ENCODE measurements at regions not wholly inside any gene's neighbourhood (a gene's known extent, or its start where the extent isn't known, plus 50 kb on each side); places are given as distances from the start of the nearest gene placed in this dataset.
"Not testable (repeated sequence)": the region's sequence is repeated elsewhere in the genome, so short reads cannot be mapped to it uniquely, and the experiment has no call there.

DNA sequence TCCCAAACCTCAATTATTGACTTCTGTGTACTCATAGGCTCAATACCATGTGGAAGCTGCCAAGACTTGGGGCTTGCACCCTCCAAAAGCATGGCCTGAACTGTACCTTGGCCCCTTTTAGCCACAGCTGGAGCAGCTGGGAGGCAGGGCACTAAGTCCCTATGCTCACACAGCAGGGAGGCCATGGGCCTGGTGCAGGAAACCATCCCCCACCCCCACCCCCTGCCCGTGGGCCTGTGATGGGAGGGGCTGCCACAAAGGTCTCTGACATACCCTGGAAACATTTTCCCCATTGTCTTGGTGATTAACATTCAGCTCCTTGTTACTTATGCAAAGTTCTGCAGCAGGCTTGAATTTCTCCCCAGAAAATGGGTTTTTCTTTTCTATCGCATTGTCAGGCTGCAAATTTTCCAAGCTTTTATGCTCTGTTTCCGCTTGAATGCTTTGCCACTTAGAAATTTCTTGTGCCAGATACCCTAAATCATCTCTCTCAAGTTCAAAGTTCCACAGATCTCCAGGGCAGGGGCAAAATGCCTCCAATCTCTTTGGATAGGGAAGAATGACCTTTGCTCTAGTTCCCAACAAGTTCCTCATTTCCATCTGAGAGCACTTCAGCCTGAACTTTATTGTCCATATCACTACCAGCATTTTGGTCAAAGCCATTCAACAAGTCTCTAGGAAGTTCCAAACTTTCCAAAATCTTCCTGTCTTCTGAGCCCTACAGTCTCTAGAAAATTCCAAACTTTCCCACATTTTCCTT, 141.8 kb downstream of the AHR start:
- not testable (repeated sequence) for DNase-seq

DNA sequence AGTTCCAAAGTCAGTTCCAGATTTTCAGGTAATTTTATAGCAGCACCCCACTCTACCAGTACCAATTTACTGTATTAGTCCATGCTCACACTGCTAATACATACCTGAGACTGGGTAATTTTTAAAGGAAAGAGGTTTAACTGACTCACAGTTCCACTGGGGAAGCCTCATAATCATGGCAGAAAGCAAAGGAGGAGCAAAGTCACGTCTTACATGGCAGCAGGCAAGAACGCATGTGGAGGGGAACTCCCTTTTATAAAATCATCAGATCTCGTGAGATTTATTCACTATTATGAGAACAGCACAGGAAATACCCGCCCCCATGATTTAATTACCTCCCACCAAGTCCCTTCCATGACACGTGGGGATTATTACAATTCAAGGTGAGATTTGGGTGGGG, 142.4 kb downstream of the AHR start:
- no peak for DNase-seq

DNA sequence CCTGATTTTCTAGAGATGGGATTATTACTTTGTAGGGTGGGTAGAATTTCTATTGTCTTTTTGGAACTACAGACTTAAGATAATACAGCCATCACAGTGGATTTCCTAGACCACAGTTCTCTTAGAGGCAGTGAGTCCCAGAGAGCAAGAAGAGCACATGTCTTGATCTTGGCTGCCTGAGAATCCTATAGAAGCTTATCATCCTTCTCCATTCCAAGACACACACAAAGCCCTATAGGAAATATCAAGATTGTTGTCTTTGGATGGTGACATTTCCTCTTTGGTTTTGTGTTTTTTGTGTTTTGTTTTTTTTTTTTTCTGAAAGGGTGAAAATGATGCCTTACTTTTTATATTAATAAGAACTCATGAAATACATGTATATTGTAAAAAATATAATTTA, 143.1 kb downstream of the AHR start:
- DNase-seq, result no peak

DNA sequence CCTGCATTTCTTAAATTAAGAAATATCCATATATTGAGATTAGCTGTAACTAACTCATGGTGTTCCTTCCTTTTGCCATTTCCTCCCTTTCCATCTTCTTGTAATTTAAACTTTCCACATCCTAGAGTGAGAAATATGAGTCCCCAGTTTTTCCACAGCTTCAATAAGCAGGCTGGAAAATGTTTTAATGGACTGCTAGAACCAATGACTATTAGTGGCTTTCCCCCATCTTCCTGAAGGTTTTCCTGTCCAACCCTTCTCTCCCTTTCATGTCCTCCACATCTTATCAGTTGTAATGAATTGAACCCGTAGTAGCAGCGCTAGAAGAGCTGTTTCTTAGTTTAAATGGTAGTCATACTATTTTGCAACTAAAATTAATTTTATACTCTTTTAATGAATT, 145.7 kb downstream of the AHR start:
- no peak for DNase-seq

DNA sequence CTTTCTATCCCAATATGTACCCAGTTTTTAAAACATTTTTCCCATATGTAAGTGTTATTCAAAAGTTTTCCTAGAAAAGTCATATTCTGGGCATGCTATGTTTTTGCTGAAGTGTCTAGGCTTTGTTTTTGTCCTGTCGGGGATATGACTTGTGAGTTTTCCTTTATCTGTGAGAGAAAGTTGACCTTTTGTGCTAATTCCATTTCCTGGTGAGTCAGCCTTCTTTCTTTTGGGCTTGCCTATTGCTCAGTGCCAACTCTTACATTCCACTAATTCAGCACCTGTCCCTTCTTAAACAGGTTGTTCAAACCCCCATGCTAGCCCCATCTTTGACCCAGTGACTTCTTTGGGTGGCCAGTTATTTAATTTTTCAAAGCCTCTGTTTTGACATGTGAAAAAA, 146.2 kb downstream of the AHR start:
- no peak for DNase-seq

DNA sequence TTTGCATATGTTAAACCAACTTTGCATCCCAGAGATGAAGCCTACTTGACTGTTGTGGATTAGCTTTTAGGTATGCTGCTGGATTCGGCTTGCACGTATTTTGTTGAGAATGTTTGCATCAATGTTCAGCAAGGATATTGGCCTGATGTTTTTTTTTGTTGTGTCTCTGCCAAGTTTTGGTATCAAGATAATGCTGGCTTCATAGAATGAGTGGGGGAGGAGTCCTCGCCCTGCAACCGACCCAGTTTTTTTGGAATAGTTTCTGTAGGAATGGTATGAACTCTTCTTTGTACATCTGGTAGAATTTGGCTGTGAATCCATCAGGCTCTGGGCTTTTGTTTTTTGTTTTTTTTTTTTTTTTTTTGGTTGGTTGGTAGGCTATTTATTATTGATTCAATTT, 147.9 kb downstream of the AHR start:
- DNase-seq, result no peak

DNA sequence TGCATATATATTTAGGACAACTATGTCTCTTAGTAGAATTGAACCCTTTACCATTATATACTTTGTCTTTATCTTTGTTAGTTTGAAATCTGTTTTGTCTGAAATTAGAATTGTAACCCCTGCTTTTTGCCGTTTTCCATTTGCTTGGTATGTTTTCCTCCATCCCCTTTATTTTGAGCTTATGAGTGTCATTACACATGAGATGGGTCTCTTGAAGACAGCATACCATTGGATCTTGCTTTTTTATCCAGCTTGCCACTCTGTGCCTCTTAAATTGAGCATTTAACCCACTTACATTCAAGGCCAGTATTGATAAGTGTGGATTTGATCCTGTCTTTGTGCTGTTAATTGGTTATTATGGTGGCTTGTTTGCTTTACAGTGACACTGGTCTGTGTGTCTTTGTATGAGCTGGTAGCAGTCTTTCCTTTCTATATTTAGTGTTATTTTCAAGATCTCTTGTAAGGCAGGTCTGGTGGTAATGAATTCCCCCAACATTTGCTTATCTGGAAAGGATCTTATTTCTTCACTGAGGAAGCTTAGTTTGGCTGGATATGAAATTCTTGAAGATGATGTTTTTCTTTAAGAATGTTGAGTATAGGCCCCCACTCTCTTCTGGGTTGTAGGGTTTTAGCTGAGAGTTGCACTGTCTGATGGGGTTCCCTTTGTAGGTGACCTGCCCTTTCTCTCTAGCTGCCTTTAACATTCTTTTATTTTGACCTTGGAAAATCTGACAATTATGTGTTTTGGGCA, 149.5 kb downstream of the AHR start:
- DNase-seq, result no peak

DNA sequence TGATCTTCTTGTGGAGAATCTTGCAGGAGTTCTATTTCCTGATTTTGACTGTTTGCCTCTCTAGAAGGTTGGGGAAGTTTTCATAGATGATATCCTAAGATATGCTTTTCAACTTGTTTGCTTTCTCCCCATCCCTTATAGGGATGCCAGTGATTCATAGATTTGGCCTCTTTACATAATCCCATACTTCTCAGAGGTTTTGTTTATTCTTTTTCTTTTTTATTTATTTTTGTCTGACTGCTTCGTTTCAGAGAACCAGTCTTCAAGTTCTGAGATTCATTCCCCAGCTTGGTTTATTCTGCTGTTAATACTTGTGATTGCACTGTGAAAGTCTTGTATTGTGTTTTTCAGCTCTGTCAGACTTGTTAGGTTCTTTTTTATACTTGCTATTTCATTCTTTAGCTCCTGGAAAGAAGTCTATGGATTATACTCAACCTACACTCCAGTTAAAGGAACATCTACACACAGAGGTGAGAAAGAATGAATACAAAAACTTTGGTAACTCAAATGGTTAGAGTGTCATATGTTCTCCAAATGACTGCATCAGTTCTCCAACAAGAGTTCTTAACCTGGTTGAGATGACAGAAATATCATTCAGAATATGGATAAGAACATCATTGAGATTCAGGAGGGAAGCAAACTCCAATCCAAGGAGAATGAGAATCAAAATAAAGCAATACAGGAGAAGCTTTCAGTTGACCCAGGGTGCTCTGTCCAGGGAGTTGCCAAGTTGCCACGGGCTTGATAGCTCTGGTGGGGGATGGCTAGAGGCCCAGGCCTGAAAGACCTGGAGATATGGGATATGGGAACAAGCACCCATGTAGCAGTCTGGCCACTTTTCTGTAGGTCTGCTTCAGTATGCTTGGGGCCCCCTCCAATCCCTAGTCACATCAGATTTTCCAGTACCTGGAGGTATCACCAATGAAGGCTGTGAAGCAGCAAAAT, 150.3 kb downstream of the AHR start:
- no peak for DNase-seq

DNA sequence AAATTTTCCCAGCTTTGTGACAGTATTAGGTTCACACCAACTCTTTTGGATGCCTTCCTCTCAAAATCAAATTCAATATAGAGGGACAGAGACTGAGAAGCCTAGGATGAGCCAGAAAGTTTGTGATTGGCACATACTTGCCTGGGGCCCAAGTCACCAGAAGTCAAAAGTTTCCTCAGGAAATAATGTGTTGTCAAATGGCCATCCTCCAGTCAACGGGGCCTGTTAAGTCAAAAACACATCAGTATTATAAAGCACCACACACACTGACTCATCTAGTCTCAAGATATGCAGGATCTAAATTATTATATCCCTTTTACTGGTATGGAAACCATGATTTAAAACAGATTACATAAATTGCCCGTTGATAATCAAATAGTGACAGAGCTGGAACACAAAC, 158.1 kb downstream of the AHR start:
- DNase-seq, result no peak

DNA sequence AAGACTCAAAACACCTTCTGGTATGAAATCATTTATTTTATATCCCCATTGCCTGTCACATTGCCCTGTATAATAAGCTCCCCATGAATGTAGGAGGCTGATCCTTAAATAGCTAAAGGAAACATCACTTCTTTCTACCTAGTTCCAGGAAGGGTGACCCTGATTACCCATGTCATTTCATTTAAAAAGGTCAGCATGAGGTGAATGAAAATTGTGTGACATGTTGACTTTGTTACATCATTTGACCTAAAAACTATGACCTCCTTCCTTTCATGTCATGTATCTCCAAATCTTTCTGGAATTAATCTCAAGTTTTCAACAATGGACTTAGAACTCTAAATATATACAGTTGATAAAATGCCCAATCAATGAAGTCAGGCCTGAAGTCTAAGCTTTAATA, 161.5 kb downstream of the AHR start:
- no peak for DNase-seq

DNA sequence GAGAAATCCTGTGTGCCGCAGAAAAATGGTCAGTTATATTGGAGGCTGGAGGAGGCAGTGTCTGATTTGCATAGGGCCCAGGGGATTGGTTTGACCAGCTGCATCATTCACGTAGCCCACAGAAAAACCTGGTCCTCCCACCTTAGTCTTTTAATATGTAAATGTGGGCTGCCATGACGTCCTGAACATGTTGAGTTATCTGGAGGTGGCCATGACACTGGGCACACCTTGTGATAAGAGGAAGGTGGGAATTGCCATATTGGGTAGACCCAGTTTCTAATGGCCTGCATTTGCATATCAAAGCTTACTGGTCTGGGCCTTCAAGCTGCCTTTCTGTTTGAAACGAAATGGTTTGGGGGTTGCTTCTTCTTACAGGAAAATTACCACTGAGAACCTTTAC, 162.2 kb downstream of the AHR start:
- no peak for DNase-seq

DNA sequence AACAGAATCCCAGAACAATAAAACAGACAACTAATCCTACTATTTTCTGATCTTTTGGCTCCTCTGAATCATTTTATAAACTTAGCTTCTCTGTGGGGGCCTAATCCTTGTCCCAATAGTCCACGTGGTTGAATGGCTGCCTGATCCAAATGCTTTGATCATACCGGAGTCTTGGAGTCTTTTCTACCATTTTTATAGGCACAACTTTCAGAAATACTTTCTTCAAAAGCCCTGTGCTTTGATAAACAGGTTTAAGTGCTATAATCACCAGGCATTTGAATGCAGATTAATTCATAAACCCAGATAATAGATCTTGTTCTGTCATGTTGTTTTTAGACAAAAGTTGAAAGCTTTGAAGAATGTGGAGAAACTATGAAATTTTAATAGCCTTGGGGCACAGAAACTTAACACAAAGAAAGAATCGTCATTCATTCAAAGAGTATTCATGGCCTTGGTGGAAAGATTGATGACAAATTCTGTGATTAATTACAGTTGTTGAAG, 163.7 kb downstream of the AHR start:
- no peak for DNase-seq

DNA sequence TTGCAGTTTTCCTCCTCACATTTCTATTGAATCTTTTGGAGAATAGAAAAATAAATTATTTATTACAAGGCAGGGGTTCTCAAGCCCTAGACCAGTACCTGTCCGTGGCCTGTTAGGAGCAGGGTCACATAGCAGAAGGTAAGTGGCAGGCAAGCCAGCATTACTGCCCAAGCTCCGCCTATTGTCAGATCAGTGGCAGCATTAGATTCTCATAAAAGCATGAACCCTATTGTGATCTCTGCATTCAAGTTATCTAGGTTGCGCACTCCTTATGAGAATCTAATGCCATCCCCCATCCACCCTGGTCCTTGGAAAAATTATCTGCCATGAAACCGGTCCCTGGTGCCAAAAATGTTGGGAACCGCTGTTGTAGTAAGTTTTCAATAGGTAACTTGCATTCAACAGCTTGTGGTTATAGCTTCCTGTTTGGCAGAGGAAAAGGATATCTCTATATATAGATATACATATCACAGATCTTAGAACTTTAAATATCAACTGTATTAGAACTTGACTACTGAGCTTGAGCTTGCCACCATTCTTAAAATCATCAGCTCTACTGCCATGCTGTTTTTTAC, 165.1 kb downstream of the AHR start:
- no peak for DNase-seq

DNA sequence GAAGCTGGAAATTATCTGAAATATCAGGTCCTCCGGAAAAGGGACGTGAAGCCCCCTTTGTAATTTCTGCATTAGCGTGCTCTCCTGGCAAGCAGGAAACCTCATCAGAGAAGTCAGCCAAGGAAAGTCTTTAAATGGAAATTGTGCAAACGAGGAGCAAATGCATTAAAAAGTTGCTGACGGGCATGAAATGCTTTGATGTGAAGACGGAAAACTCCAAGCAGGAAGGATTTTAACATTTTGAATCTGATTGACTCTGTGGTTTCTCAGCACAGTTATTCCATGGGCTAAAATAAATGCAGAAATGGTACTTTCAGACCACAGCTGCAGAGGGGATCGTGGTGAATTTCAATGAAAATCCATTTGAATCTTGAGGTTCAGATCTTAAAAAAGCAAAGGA, 167.8 kb downstream of the AHR start:
- no peak for DNase-seq

DNA sequence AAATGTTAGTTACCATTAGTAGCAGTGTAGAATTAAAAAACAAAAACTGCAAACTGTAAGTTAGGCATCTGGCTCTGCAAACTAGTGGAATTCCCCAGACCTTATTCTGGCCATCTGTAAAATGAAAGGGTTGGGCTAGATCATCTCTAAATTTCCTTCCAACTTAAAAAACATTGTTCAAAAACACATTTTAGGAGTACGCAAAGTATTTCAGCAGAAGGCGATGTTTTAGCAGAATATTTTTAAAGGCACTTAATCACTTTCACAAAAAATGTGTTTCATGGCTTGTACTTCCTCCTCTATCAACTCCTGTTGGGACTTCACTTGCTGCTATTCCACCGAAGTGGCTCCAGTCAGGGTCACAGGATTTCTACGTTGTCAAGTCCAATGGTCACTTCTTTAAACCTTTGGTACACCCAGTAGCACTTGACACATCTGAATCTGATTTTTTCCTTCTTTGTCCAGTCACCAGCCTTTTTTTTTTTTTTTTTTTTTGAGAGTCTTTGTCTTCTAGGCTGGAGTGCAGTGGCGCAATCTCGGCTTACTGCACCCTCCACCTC, 169.0 kb downstream of the AHR start:
- DNase-seq, result no peak

DNA sequence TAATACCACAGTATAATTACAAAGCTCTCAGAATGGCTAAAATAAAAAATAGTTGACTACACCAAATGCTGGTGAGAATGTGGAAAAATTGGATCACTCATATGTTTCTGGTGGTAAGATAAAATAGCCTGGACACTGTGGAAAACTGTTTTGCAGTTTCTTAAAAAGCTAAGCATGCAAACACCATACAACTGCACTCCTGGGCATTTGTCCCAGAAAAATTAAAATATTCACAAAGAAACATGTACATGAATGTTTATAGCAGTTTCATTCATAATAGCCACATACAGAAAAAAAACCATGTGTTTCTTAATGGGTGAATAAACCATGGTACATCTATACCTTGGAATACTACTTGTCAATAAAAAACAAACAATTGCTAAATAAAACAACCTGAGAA, 172.9 kb downstream of the AHR start:
- no peak for DNase-seq

DNA sequence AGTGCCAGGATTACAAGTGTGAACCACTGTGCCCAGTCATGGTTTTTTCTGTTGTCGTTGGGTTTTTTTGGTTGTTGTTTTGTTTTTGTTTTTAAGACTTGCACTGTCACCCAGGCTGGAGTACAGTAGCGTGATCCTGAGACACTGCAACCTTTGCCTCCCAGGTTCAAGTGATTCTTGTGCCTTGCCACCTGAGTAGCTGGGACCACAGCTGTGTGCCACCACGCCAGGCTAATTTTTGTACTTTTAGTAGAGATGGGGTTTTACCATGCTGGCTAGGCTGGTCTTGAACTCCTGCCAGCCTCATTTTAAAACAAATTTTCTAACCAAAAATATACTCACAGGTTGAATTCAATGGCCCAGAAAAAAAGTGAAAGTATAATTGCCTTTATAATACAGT, 174.1 kb downstream of the AHR start:
- no peak for DNase-seq

DNA sequence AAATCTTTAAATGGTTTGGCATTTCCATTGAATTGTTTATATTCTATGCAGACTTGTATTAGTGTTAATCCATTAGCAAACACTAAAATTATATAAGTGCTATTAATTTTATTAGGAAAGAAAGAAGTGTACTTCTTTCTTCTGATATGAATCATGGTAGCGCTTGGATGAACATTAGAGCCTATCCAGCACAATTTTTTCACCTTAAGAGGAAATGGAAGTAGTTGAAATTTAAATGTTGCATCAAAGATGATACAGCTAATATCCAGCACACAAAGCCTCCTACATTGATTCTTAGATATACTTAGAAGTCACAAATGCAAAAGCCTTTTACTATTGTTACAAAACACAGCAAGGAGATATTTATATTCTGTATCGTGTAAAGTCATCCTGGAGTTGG, 174.5 kb downstream of the AHR start:
- no peak for DNase-seq

DNA sequence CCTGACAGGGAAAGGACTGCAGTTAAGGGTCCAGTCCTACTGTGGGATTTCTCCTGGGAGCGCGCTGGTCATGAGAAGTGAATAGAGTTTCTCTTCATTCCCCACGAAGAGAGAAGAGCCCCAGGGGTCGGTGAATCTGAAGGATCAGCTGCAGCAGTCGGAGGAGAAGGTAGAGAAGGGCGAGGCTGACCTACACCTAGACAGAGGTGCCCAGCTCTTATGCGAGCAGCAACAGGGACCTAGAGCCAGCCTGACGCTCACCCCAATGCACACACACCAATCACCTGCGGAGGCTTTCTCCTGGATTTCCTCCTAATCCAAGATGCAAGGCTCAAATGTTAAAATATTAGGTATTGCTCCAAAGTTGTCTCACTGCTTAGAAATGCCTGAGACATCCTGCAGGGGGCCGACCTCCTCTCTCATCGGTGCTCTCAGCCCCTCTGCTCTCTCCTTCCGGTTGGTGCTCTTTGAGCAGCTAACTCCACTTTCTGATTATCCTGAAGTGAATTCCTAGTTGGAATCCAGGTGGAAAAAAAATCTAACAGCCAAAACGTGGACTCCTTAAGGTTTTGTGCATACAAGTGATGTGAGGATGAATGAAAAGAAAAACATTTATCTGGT, 176.4 kb downstream of the AHR start:
- no peak for DNase-seq

DNA sequence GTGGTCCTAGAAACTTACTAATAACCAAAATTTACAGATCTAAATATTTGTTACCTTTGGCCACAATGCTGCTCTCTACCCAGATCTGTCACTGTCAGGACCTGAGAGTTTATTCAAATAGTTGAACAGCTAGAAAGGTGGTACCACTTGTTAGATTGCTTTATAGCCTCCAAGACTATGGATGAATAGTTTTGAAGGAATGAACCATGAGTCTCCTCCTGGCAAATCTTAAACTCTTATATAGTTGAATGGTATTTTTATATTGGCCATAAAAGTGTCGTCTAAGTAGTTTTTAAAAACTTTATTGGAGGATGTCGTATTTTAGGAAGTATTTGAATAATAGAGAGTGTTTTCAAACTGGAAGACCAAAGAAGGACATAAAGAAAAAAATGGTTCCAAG, 178.7 kb downstream of the AHR start:
- DNase-seq, result no peak

DNA sequence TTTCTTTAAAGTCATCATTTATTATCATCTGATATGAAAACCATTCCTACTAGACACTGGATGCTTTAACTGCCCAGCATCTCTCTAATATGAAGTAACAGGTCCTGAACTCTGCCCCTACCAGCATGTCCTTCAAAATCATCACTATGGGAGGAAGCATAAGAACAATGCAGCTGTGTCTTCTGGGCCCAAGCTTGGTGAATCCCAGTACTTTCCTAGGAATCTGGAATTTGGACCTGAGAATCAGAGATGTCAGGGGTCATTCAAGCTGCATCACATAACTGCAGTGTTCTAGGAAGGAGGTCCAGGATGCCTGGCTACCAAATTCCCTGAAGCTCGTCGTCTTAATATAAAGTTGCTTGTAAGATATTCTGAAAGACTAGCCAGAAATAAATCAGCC, 182.7 kb downstream of the AHR start:
- DNase-seq, result no peak

DNA sequence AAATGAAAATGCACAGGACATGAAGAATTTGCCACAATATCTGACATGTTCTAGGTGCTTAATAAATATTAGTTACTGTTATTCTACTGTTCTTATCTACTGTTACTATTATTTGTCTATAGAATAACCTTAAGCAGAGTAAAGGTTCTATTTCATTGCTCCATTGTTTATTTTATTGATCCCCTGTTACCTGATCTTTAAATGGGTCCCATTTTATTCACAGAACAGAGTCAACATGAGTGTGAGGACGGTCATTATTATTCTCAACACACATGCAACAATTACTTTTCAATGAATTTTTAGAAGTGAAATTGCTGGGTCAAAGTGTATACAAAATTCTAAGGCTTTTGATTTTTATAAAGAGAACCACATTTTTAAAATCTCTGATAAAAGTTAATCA, 186.9 kb downstream of the AHR start:
- no peak for DNase-seq

Data from stimulated activated CD4-positive, alpha-beta T cell treated with anti-CD3 and anti-CD28 coated beads, Interleukin-4, amount 100 ng/mL, for 24 hours (primary cell).